ENCODE measurements at regions not wholly inside any gene's neighbourhood (a gene's known extent, or its start where the extent isn't known, plus 50 kb on each side); places are given as distances from the start of the nearest gene placed in this dataset.

DNA sequence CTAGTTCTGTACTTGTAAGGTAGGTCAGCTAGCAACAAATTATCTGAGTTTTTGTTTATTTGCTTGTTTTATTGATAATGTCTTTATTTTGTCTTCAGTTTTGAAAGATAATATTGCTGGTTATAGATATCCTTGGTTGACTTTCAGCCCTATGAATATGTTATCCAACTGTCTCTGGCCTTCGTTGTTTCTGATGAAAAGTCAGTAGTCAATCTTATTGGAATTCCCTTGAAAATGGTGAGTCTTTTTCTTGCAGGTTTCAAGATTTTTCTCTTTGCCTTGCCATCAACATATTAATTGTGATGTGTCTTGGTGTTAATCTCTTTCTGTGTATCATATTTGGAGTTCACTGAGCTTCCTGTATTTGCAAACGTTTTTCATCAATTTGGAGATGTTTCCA is 113.1 kb upstream of the NEIL3 start:
- DNase-seq = no peak
- BruUV-seq (replicated peaks) = no TSS peak
- Mint-ChIP-seq H3K36me3 (ENCODE audit: insufficient read depth, unreplicated experiment) (no peaks in the 10 kb centered on the region), H3K4me1 (ENCODE audit: low read depth, unreplicated experiment) (no peaks in the 10 kb centered on the region), H3K9me3 (ENCODE audit: unreplicated experiment) (peaks cover 18% of the 10 kb centered on the region), H3K27ac (ENCODE audit: unreplicated experiment) (no peak overlapping the region), H3K4me3 (ENCODE audit: unreplicated experiment) (no peak overlapping the region), H3K27me3 (ENCODE audit: insufficient read depth, unreplicated experiment) (no peaks in the 10 kb centered on the region)
- ChIA-PET CTCF (no interaction called here), POLR2A (no interaction called here)
- Histone ChIP-seq H3K36me3 (ENCODE audit: control insufficient read depth, insufficient read depth, low read length) (no peaks in the 10 kb centered on the region), H3K27me3 (replicated peaks; ENCODE audit: control insufficient read depth, insufficient read depth, low read length) (no peaks in the 10 kb centered on the region), H3K9me3 (no peaks in the 10 kb centered on the region; the same call in 1 of the 2 replicates), H3K4me1 (no peaks in the 10 kb centered on the region), H3K4me3 (ENCODE audit: low read depth, low read length) (no peak overlapping the region)
- intact Hi-C loops (cut with micrococcal nuclease; ENCODE audit: unreplicated experiment) = no loop called here
- TF ChIP-seq, protein P1, sequence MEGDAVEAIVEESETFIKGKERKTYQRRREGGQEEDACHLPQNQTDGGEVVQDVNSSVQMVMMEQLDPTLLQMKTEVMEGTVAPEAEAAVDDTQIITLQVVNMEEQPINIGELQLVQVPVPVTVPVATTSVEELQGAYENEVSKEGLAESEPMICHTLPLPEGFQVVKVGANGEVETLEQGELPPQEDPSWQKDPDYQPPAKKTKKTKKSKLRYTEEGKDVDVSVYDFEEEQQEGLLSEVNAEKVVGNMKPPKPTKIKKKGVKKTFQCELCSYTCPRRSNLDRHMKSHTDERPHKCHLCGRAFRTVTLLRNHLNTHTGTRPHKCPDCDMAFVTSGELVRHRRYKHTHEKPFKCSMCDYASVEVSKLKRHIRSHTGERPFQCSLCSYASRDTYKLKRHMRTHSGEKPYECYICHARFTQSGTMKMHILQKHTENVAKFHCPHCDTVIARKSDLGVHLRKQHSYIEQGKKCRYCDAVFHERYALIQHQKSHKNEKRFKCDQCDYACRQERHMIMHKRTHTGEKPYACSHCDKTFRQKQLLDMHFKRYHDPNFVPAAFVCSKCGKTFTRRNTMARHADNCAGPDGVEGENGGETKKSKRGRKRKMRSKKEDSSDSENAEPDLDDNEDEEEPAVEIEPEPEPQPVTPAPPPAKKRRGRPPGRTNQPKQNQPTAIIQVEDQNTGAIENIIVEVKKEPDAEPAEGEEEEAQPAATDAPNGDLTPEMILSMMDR (IDR thresholded peaks at IDR 0.05; ENCODE audit: insufficient read depth in 1 of 2, low read depth in 1 of 2, low read length in 1 of 2, severe bottlenecking in 1 of 2, unreplicated experiment in 1 of 2) = no peak

DNA sequence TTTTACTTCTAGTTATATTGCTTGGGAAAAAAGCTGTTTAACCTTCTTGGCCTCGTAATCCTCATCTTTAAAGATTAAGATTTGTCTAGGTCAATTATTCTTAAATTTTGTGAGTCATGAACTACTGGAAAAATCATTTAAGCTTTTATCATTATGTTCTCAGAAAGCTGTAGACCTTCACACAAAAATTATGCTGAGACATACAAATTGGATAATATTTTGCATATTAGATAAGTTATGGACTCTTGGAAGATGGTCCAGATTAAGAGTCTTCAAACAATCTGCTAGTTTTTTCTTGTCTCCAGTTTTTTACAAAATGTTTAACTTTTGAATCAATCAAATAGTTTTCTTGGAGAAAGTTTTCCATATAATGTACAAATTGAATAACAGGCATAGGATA is 108.1 kb upstream of the NEIL3 start:
- no peaks in the 10 kb centered on the region for H3K36me3 ChIP-seq (ENCODE audit: control insufficient read depth, insufficient read depth, low read length)
- BruUV-seq (replicated peaks) = no TSS peak

DNA sequence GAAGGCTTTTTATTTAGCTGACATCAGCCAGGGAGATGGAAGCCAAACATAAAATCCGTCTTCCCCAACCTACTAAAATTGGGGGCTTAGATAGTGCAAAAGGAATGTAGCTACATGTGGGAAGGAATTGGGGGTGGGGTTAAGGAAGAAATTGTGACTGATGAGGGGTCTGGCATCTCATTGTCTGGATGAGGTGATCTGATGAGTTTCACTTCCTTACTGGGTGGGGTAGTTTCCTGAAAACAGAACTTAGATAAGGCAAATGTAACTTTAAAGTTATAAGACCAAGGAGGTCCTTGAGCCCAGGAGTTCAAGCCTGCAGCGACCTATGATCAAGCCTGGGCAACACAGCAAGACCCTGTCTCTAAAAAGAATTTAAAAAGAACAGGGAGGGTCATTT is 105.5 kb upstream of the NEIL3 start:
- Mint-ChIP-seq H3K4me1 (ENCODE audit: low read depth, unreplicated experiment) (no peaks in the 10 kb centered on the region), H3K4me3 (ENCODE audit: unreplicated experiment) (no peak overlapping the region), H3K36me3 (ENCODE audit: insufficient read depth, unreplicated experiment) (no peaks in the 10 kb centered on the region), H3K27me3 (ENCODE audit: insufficient read depth, unreplicated experiment) (no peaks in the 10 kb centered on the region), H3K27ac (ENCODE audit: unreplicated experiment) (no peak overlapping the region), H3K9me3 (ENCODE audit: unreplicated experiment) (no peaks in the 10 kb centered on the region)
- no peak for DNase-seq
- BruUV-seq (replicated peaks) = no TSS peak
- H3K9me3 ChIP-seq = no peaks in the 10 kb centered on the region
- CTCF ChIA-PET = no interaction called here
- intact Hi-C loops (cut with micrococcal nuclease; ENCODE audit: unreplicated experiment) = no loop called here
- H3K4me3 ChIP-seq (ENCODE audit: low read depth, low read length) = no peak overlapping the region
- H3K36me3 ChIP-seq (ENCODE audit: control insufficient read depth, insufficient read depth, low read length) = no peaks in the 10 kb centered on the region
- H3K27me3 ChIP-seq (replicated peaks; ENCODE audit: control insufficient read depth, insufficient read depth, low read length) = no peaks in the 10 kb centered on the region
- POLR2A ChIA-PET = no interaction called here
- TF ChIP-seq, protein P1 (IDR thresholded peaks at IDR 0.05; ENCODE audit: insufficient read depth in 1 of 2, low read depth in 1 of 2, low read length in 1 of 2, severe bottlenecking in 1 of 2, unreplicated experiment in 1 of 2) = no peak
- H3K4me1 ChIP-seq = no peaks in the 10 kb centered on the region

More for the DNA sequence above, 108.1 kb upstream of the NEIL3 start:
- Mint-ChIP-seq H3K4me1 (ENCODE audit: low read depth, unreplicated experiment) (no peaks in the 10 kb centered on the region), H3K27me3 (ENCODE audit: insufficient read depth, unreplicated experiment) (no peaks in the 10 kb centered on the region), H3K27ac (ENCODE audit: unreplicated experiment) (no peak overlapping the region), H3K4me3 (ENCODE audit: unreplicated experiment) (no peak overlapping the region), H3K36me3 (ENCODE audit: insufficient read depth, unreplicated experiment) (no peaks in the 10 kb centered on the region), H3K9me3 (ENCODE audit: unreplicated experiment) (peaks cover 17% of the 10 kb centered on the region)
- DNase-seq = no peak
- no peak overlapping the region for H3K4me3 ChIP-seq (ENCODE audit: low read depth, low read length)
- ChIA-PET POLR2A (no interaction called here), CTCF (no interaction called here)
- TF ChIP-seq, protein P1 (IDR thresholded peaks at IDR 0.05; ENCODE audit: insufficient read depth in 1 of 2, low read depth in 1 of 2, low read length in 1 of 2, severe bottlenecking in 1 of 2, unreplicated experiment in 1 of 2) = no peak
- no peaks in the 10 kb centered on the region; the same call in 1 of the 2 replicates for H3K9me3 ChIP-seq
- no peaks in the 10 kb centered on the region for H3K4me1 ChIP-seq
- intact Hi-C loops (cut with micrococcal nuclease; ENCODE audit: unreplicated experiment) = no loop called here
- H3K27me3 ChIP-seq (replicated peaks; ENCODE audit: control insufficient read depth, insufficient read depth, low read length) = no peaks in the 10 kb centered on the region
